ENCODE measurements at regions not wholly inside any gene's neighbourhood (a gene's known extent, or its start where the extent isn't known, plus 50 kb on each side); places are given as distances from the start of the nearest gene placed in this dataset.

- Histone ChIP-seq H3K27ac (no peak overlapping the region), H3K4me1 (ENCODE audit: control insufficient read depth in 1 of 2, insufficient read depth in 1 of 2, low read depth in 1 of 2, low read length in 1 of 2) (no peaks in the 10 kb centered on the region), H3K36me3 (no peaks in the 10 kb centered on the region), H3K27me3 (no peaks in the 10 kb centered on the region), H3K4me3 (ENCODE audit: low read depth in 1 of 2, low read length in 1 of 2) (no peak overlapping the region), H3K9me3 (no peaks in the 10 kb centered on the region)
- no peak for TF ChIP-seq CTCF (IDR thresholded peaks at IDR 0.05)
Observed at GRCh38 chr17:5661491-5662125, 77.3 kb upstream of the NLRP1 start.

GRCh38 chr17:5662409-5663085 is 78.2 kb upstream of the NLRP1 start:
- H3K27me3 ChIP-seq = no peaks in the 10 kb centered on the region
- no peak for TF ChIP-seq CTCF (IDR thresholded peaks at IDR 0.05)
- no peak overlapping the region for H3K4me3 ChIP-seq (ENCODE audit: low read depth in 1 of 2, low read length in 1 of 2)

GRCh38 chr17:5665164-5665563 is 80.9 kb upstream of the NLRP1 start:
- no peaks in the 10 kb centered on the region for H3K36me3 ChIP-seq
- H3K4me3 ChIP-seq (ENCODE audit: low read depth in 1 of 2, low read length in 1 of 2) = no peak overlapping the region
- no peaks in the 10 kb centered on the region for H3K4me1 ChIP-seq (ENCODE audit: control insufficient read depth in 1 of 2, insufficient read depth in 1 of 2, low read depth in 1 of 2, low read length in 1 of 2)
- no peaks in the 10 kb centered on the region for H3K27me3 ChIP-seq
- no peak for TF ChIP-seq CTCF (IDR thresholded peaks at IDR 0.05)
- no peaks in the 10 kb centered on the region for H3K9me3 ChIP-seq
- H3K27ac ChIP-seq = no peak overlapping the region

More at GRCh38 chr17:5662409-5663085, 78.2 kb upstream of the NLRP1 start:
- no peak overlapping the region for H3K27ac ChIP-seq
- no peaks in the 10 kb centered on the region for H3K4me1 ChIP-seq (ENCODE audit: control insufficient read depth in 1 of 2, insufficient read depth in 1 of 2, low read depth in 1 of 2, low read length in 1 of 2)
- H3K36me3 ChIP-seq = no peaks in the 10 kb centered on the region
- H3K9me3 ChIP-seq = no peaks in the 10 kb centered on the region

- Histone ChIP-seq H3K27me3 (no peaks in the 10 kb centered on the region), H3K4me3 (ENCODE audit: low read depth in 1 of 2, low read length in 1 of 2) (no peak overlapping the region), H3K4me1 (ENCODE audit: control insufficient read depth in 1 of 2, insufficient read depth in 1 of 2, low read depth in 1 of 2, low read length in 1 of 2) (no peaks in the 10 kb centered on the region), H3K36me3 (no peaks in the 10 kb centered on the region), H3K27ac (no peak overlapping the region), H3K9me3 (no peaks in the 10 kb centered on the region)
- no peak for TF ChIP-seq CTCF (IDR thresholded peaks at IDR 0.05)
Observed at GRCh38 chr17:5667871-5668270, 83.6 kb upstream of the NLRP1 start.

- no peak for TF ChIP-seq CTCF (IDR thresholded peaks at IDR 0.05)
- H3K9me3 ChIP-seq = no peaks in the 10 kb centered on the region
- no peaks in the 10 kb centered on the region for H3K36me3 ChIP-seq
- no peak overlapping the region for H3K4me3 ChIP-seq (ENCODE audit: low read depth in 1 of 2, low read length in 1 of 2)
- no peaks in the 10 kb centered on the region for H3K4me1 ChIP-seq (ENCODE audit: control insufficient read depth in 1 of 2, insufficient read depth in 1 of 2, low read depth in 1 of 2, low read length in 1 of 2)
- no peak overlapping the region for H3K27ac ChIP-seq
- H3K27me3 ChIP-seq = no peaks in the 10 kb centered on the region
Observed at GRCh38 chr17:5668557-5669138, 84.3 kb upstream of the NLRP1 start.
